ENCODE measurements at regions not wholly inside any gene's neighbourhood (a gene's known extent, or its start where the extent isn't known, plus 50 kb on each side); places are given as distances from the start of the nearest gene placed in this dataset.

DNA sequence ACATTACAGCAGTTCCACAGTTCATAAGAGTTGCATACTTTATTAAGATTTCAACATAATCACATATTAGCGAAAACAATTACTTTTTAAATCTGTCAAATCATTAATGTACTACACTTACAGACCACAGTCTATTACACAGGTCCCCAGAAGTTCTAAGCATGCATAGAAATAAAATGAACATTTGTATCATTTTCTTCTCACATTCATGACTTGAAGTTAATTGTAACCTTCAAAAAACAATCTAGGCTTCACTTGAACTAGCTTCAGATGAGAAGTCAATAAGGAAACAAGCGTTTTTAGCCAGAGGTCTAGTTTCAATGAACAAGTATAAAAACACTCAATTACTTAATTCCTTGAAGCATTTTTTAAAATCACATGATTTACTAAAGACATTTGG is 238.3 kb downstream of the HACE1 start:
- TF ChIP-seq, protein P1, sequence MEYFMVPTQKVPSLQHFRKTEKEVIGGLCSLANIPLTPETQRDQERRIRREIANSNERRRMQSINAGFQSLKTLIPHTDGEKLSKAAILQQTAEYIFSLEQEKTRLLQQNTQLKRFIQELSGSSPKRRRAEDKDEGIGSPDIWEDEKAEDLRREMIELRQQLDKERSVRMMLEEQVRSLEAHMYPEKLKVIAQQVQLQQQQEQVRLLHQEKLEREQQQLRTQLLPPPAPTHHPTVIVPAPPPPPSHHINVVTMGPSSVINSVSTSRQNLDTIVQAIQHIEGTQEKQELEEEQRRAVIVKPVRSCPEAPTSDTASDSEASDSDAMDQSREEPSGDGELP (CRISPR knock-in tag; IDR thresholded peaks at IDR 0.05; ENCODE audit: borderline replicate concordance): no peak
- TF ChIP-seq JUND (IDR thresholded peaks at IDR 0.05; ENCODE audit: borderline replicate concordance, low read depth, low read length) (no peak), JUND (tag; IDR thresholded peaks at IDR 0.05; ENCODE audit: borderline replicate concordance, low read depth, low read length) (no peak), TOE1 (IDR thresholded peaks at IDR 0.05; ENCODE audit: borderline replicate concordance) (no peak), TOE1 (CRISPR knock-in tag; IDR thresholded peaks at IDR 0.05; ENCODE audit: borderline replicate concordance, low read depth) (no peak), ZBTB1 (CRISPR knock-in tag; IDR thresholded peaks at IDR 0.05; ENCODE audit: borderline replicate concordance, low read depth) (no peak), ZKSCAN1 (IDR thresholded peaks at IDR 0.05; ENCODE audit: low read depth, low read length) (no peak)
- TF ChIP-seq, protein P2, sequence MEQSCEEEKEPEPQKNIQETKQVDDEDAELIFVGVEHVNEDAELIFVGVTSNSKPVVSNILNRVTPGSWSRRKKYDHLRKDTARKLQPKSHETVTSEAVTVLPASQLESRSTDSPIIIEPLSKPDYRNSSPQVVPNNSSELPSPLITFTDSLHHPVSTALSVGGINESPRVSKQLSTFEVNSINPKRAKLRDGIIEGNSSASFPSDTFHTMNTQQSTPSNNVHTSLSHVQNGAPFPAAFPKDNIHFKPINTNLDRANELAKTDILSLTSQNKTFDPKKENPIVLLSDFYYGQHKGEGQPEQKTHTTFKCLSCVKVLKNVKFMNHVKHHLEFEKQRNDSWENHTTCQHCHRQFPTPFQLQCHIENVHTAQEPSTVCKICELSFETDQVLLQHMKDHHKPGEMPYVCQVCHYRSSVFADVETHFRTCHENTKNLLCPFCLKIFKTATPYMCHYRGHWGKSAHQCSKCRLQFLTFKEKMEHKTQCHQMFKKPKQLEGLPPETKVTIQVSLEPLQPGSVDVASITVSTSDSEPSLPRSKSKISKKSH (CRISPR knock-in tag; IDR thresholded peaks at IDR 0.05): no peak
